HG03280 (cell line): ENCODE measurements at regions not wholly inside any gene's neighbourhood (a gene's known extent, or its start where the extent isn't known, plus 50 kb on each side); places are given as distances from the start of the nearest gene placed in this dataset.

Experiments used
- ATAC-seq: cut with Tn5 transposase; IDR thresholded peaks from one replicate; pipeline ENCODE4 v1.9.1; 2021; ENCODE audit warnings: mild to moderate bottlenecking, moderate library complexity; ENCODE audit not compliant: unreplicated experiment

DNA sequence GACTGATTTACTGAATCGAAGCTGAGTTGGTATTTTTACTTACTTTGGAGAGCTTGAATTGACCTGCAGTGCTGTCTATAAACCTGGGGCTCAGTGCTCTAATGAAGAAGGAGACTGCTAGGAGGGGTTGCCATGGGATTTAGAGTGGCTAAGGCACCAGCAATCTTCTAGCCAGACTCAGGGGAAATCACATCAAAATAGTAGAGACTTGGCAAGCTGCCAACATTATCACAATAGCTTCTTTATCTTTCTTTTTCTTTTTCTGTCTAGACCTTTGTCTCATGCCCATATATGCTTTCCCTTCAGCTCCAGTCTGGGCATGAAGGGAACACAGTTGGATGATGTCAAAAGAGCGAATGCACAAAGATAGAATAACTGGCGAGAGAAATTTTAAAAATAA is 301.1 kb upstream of the DPYD start:
- no peak for ATAC-seq

DNA sequence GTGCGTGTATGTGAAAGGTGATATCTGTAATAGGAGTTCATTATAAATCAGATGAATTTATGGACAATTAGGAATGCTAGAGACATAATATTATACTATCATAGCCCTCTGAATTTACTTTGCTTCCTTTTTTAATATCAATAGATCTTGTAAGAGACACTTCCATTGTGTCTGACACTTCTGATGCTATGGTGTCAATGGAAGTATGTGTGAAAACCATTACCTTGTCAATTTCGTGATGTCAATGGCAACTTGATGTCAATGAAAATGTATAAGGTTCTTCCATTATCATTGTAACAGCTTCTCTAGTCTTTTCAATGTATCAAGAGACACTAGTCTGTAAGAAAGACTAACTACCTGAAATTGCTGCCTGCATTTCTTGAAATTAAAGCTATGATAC is 296.8 kb upstream of the DPYD start:
- ATAC-seq = no peak

DNA sequence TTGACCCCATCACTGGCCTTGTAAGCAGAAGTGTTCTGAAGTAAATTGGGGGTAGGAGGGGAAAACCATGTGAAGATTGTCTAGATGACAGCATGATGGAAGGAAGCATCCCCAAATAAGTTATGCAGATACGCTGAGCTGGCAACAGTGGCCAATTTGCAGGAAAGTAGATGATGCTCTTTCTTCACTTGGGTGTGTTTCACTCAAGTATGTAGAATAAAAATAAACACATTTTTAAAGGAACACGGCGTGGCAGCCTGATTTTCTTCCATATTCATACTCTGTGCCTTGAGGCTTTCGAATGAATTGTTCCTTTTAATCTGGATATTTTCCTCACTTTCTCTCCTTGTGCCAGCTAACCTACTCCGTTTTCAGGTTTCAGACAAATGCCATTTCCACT is 295.5 kb upstream of the DPYD start:
- no peak for ATAC-seq

DNA sequence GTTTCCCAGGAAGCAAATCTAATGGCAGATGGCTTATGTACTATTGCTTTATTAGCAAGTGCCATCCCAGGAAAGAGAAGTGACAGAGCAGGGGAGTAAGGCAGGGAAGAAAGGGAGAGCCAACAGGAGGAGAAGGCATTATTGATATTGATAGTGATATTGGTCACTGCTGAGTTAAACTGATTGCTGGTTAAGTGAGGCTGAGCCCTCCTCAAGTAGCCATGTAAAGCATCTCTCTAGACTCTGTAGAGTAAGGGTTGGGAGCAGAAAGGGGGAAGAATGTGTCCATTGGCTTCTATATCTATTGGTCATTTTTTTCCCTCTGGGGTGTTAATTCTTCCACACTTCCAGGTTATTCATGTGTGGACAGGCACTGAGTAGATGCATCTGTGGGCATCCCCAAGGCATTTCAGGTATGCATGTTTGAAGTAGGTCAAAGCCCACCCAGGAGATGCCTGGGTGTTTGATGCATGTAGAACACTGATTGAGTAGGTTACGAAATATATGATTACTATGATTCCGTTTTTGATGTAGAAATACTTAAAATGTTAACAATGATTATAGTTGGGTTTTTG is 290.5 kb upstream of the DPYD start:
- ATAC-seq = no peak

DNA sequence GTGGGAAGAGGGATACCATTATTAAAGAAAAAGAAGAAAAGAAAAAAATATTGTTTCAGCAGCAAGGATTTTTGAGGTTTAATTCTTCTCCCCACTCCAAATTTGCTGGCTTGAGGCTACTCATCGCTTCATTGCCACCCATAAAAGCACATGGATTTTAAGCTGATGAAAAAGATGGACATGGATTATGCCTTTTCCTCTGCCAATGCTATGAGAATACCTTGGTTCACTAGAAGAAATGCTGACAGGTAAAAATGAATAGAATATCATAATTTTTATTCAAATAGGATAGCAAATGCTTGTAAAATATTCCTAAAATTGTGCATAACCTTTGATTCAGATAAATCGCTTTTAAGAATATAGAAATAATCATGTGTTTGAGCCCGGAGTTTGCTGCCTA is 289.7 kb upstream of the DPYD start:
- no peak for ATAC-seq

DNA sequence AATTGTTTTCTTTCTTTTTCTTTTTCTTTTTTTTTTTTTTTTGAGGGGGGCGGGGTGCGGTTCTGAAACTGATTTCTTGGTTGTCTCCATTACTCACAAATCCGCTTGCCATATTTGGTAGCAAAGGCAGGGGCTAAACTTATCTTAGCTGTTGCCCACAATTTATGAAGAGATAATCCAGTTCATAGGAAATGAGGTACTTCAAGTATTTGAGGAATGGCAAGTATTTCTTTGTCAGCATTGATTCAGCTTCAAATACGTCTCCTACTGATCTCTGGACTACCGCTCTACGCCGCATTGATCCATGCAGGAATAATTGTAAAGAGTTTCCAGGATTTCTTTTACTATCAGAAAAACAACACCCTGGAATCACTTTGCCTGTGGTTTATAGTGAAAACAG is 289.2 kb upstream of the DPYD start:
- ATAC-seq = no peak

DNA sequence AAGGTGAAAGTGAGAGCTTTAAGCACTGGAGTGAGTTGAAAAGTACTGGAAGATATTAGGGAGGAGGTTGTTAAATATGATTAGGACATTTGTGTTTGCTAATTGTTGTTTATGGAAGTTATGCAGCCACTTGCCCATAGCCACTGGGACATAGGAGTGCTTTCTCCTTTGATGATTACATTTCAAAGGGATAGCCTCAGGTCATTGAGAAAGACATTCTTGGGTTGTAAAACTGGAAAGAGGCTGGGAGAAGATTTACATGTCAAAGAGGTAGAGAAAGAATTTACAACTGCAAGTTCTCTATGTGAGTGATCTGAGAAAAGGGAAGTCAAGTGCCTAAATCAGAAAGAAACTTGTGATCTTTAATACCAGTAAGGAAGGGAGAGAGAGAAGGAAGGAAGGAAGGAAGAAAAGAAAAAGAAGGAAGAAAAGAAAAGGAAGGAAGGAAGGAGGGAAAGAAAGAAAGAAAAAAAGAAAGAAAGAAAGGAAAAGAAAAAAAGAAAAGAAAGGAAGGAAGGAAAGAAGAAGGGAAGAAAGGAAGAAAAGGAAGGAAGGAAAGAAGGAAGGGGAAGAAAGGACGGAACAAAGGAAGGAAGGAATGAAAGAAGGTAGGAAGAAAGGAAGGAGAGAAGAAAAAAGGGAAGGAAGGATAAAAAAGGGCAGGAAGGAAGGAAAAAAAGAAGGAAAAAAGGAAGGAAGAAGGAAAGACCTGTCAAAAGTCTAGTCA is 284.6 kb upstream of the DPYD start:
- no peak for ATAC-seq

DNA sequence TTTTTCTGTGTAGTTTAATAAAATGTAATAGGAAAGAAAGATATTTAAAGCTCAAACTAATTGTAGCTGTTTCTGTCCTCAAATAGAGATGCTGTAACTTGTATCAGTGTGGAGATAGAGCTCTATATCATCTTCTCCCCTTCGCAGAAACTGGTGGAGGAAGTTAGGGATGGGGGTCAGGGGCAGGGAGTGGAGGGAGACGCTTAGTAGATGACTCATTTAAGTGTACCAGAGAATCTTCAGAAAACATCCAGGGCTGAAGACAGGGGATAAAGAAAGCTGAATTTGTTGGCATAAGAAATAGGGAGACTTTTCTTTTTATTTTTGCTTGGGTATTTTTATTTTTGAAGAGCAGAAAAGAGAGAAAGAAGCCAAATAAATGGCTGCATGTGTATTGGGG is 282.6 kb upstream of the DPYD start:
- no peak for ATAC-seq

DNA sequence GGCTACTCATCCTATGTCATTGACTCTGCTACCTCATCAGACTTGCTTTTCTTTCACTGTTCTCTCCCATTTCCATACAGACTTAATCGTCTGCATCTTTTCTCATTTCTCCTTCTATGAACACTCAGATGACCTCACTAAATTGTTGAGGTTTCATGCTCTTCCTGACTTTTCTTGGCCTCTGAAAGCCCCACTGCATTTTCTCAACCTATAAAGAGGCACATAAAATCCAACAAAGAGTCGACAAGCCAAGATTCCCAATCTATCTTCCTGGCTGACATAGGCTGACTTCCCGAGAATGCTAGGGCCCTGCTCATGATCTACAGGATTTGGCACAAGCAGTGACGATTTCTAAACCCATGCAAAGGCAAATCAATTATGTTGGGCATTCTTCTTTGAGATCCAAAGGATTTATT is 280.8 kb upstream of the DPYD start:
- no peak for ATAC-seq

DNA sequence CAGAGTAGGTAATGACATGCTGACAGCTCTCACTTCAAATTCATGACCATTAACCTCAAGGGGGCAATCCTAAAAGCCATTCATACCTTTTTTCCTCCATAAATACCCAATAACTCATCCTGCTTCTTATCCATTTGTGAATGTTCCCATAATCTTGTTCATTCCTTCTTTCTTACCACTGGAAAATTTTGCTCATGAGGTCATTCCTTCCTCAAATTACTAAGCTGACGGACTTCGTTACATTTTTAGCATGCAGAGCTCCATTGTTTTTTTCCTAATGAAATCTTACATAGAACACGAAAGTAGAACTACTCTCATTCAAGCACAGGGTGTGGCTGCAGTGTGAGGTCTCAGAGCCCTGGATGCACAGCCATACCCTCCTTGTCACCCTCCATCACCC is 276.5 kb upstream of the DPYD start:
- no peak for ATAC-seq

DNA sequence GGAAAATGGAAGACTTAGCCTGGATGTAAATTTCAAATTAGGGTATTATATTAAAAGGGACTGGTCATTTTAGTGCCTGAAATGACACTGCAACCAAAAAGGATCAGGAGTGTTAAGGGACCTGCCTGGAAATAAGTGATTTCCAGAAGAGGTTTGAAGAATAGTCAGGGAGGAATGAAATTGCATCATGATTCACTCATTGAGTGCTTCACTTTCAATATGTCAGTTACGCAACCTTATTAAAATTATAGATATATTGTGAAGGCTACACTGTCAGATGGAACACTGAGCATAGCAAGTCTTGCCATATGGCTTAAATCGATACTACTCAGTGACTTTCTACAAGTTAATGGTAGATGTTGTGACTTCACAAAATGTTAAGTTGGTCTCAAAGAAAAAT is 275.2 kb upstream of the DPYD start:
- ATAC-seq = no peak

DNA sequence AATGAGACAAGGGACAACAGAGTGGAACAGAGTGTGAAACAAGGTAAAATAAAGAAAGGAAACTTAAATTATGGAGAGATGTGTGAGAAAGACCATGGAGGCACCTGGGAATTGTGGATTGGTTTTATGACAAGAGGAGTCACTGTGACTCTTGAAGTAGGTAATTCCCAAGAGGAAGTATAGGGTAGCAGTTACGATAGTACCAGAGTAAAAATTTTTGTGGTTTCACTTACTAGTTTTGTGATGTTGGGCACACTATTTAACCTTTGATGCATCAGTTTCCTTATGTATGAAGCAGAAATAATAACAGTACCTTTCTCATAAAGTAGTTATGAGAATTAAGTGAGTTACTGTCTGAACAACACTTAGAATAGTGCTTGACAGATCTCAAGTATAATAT is 267.9 kb upstream of the DPYD start:
- ATAC-seq = no peak

DNA sequence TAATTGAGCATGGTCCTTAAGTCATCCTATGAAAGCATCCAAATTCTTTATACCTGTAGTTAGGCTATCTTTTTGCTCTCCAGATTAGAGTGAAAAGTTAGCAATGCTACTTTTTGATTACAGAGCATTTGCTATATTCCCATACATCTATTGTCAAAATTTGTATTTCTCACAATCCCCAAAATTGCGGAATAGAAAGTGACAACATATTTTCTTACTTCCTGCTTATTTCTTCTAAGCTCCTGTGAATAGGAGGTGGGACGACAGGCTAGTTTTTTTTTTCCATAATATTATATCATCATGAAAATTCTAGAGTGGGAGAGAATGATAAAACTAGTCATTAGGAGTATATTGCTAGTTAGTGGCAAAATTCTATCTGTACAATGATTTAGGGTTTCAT is 264.0 kb upstream of the DPYD start:
- no peak for ATAC-seq

DNA sequence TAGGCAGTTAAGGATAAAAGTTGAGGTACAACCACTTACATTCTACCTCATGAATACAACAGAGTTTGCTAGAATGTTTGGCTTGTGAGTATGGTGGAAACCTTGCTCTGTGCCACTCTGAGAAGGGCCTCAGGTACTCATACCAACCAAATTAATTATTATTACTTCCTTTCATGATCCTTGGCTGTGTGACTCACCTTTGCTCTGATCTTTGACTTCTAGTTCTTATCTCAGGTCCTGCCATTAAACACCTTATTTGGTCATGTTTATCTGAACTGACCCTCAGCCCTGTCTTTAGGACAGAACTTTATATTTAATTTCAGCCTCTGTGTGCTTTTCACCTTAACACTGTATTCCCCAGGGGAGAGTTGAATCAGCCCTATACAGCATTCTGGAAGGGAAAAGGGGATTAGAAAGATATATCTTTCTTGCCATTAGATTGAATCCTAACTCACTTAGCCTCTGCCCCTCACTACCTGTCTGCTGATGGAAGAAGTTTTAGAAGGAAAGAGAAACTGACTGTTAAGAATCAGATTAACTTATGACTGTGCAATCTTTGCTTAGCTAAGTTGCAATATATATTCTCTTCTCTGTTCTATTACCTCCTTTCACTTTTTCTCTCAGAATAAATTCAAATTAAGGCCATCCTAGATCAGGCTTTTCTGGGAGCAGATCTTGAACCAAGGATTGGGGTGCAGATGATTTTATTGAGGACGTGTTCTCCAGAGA is 260.4 kb upstream of the DPYD start:
- ATAC-seq = no peak

DNA sequence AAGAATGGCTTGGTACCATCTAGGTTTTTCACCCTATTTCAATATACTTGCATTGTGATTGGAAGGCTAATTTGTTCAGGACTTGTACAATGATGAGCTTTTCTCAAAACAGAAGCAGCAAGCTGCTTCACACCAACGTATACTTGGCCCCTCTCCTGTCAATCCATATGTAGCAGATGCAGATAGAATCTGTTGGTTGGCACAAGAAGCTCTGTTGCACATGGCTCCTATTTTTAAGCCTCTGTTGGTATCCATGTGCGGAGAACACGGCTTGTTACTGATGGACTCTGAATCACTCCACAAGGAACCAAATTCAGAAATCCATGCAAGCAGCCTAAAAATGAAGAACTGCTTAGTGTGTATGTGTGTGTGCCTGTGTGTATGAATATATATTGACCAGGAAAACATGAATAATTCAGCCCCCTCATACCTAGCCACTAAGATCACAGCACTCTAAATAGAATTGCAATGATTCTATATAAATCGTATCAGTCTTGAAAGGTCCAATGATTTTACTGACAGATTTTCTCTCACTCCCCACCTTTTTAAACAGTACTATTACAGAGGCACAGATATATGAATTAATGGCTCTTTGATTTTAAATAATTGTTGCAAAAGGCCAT is 258.4 kb upstream of the DPYD start:
- no peak for ATAC-seq

DNA sequence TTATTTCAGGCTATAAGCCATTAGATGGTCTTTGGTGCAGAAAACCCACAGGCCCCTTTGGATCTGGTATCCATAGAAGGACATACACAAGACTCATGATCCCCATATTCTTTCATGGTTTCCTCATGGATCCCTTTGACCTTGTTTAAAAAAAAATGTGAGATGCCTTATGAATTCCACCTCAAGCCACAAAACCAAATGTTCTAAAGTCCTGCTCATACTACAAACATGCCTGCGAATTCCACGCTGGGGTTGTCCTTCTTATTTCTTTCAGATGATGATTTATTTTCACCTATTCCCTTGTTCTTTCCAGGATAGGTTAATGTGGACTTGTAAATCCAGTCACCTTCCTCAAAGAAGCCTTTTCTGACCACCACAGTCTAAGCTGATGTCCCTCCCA is 256.9 kb upstream of the DPYD start:
- no peak for ATAC-seq

DNA sequence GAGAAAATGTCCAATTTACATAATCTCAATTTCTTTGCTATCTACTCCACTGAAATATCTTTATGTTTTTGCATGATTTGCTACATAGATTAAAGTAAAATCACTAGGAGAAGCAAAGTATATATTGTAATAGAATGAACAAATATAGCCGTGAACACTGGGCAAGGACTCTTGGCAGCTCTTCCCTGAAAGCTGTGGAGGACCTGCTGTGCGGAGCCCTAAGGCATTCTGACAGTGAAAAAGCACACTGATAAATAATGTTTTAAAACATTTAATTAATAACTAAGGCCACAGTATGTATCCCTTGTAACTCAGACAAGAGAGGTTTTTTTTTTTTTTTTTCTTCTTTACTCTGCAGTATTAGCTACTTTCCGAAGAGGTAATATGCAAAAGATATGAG is 256.1 kb upstream of the DPYD start:
- ATAC-seq = no peak

DNA sequence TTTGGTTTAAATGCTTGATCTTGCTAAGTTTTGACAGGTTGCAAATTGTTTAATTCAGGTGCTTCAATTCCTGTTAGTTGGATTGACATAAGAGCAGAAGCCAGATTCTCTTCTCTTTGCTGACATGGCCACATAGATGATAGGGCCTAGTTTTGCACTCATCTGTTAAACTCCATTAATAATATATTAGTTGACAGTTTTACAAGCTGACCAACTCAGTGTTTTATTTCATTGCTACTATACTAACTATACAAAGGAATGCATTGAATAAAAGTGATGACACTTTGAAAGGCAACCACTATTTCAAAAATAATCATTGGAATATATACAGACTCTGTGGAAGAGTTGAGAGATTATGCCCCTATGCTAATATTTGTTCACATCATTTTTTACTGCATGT is 255.6 kb upstream of the DPYD start:
- no peak for ATAC-seq

DNA sequence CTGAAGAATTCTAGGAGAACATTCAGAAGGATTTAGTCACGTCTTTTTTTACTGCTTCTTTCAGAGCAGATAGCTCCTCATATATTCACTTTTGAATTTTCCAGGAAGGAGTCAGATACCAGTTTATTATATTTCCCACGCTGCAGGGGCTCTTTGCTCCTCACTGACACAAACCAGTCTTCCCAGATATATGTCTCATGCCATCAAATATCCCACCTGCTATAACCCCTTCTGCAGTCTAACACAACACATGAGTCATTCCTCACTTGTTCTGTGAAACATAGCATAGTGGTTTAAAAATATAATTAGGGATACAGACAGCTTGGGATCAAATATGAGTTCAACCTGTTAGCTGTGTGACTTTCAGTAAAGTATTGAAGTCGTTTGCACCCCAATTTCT is 251.7 kb upstream of the DPYD start:
- ATAC-seq = no peak

DNA sequence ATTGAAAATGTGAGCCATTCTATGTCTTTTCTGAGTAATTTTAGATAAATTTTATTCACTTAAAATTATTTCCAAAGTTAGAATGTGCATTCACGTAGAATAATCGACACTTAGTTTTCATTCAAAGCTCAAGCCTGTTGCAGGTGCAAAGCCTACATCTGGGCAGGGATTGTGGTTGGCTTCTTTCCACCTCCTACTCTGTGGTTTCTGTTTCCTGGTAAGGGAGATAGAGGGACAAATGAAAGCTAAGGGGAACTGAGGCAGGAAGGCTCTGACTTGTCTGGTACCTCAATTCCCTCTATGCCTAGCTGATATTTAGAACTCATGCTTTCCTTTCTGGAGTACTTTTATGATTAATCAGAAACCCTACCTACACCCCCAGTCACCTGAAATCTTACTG is 251.2 kb upstream of the DPYD start:
- no peak for ATAC-seq

DNA sequence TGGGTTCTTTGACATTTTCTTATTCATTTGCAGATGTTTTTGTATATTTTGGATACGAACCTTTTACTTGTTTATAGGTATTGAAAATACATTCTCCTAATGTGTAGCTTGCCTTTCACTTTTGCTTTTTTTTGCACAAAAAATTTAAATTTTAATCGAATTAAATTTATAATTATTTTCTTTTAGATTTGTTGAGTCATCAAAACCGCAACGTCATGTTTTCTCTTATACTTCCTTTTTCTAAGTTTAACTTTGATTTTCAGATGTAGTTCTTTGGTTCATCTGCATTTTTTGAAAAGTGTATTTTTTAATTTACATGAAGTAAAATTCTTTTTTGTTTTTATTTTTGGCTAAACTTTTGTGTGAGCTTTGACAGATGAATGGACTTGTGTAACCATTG is 243.7 kb upstream of the DPYD start:
- no peak for ATAC-seq
